GM19240 (cell line): ENCODE measurements at regions not wholly inside any gene's neighbourhood (a gene's known extent, or its start where the extent isn't known, plus 50 kb on each side); places are given as distances from the start of the nearest gene placed in this dataset.
A peak's percentile ranks its signal among the peaks of the same experiment; 100 is the strongest.

Experiments used
- DNase-seq: peaks from one replicate; pipeline ENCODE4 v3.0.0; 2011; ENCODE audit warnings: low spot score; ENCODE audit not compliant: insufficient read length

DNA sequence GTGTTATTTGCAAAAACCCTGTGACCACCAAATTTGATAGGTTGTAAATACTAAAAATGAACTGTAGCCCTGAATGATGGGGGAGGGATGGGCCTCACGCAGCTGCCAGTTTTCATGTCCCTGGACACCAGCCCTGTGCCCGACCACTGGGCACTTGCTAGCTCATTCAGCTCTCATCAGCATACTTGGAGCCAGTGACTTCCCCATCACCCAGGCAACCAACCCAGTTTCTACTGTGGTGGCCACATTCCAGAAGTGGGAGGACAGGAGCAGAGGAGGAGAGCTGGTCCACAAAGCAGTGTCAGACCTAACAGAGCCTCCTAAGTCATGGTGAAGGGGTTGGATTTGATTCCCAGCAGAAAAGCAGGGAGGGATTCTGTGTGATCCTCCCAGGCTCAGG, 128.2 kb downstream of the CPEB2 start:
- no peak for DNase-seq

DNA sequence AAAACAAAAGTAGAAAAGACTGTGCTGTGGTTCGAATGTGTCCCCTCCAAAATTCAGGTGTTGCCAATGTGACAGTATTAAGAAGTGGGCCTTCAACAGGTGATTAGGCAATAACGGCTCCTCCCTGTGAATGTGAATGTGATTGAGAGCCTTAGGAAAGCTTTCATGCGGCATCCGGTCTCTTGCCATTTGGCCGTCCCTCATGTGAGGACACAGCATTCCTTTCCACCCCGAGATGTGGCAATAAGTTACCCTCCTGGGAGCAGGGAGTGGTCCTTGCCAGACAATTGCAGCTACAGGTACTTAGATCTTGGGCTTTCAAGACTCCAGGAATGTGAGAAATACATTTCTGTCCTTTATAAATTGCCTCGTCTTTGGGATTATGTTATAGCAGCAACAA, 129.3 kb downstream of the CPEB2 start:
- no peak for DNase-seq

DNA sequence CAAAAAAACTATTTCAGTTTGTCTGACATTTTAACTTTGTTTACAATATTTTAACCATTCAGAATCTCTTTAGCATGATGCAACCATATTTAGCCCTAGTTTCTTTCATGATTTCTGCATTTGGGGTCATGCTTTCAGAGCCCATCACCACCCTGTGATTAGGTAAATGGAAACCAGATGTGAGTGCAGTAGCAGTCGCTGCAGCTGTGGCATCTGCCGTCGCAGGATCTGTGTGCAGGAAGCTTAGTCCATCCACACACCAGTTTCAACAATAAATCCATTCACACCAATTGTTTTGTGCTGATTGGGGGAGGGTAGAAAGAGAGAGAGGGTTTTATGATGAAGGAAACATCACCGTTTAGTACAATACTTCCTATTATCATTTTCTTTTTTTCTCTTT, 130.5 kb downstream of the CPEB2 start:
- no peak for DNase-seq

DNA sequence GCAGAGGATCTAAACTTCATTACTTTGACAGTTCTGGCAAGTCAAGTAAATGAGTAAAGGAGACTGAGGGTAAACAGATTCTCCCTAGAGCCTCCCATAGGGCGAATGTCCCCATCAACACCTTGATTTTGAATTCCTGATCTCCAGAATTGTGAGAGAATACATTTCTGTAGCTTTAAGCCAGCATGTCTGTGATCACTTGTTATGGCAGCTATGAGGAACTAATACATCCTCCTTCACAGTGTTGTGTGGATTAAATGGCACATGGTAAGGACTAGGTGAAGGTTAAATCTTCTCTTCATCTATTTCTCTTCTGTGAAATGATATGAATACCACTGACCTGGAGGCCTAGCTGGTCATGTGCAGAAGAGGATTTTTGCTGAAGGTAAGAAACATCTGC, 137.3 kb downstream of the CPEB2 start:
- DNase-seq, result no peak

DNA sequence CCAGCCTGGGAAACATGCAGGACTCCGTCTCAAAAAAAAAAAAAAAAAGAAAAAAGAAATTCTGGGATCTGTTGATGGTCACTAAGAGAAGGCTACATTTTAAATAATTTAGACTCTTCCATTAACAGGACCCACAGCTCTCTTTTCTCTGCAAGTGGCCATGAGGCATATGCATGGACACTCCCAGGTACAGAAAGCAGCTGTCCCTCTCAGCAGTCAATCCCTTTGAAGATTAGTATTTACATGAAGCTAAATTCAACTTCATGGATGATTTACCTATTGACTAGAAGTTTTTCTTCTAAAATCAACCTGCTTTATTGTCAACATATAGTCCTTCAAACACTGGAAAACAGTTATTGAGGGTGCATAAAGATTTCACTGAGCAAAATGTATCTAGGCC, 139.9 kb downstream of the CPEB2 start:
- no peak for DNase-seq

DNA sequence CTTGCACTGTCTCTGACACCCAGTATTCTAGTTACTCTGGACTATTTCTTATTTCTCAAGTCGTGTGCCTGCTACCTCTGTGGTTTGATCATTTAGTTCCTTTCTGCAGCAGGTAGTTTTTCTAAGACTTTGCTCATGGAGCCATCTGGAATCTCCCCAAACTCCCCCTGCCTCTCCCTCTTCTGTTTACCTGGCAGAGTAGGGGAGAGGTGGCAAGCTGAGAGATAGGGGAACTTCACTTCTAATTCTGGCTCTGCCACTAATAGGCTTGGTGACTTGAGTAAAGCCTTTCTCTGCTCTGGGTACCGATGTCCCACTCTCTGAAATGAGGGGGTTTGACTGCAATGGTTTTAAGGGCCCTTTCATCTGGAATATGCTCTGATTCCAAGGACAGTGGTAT, 141.3 kb downstream of the CPEB2 start:
- no peak for DNase-seq

DNA sequence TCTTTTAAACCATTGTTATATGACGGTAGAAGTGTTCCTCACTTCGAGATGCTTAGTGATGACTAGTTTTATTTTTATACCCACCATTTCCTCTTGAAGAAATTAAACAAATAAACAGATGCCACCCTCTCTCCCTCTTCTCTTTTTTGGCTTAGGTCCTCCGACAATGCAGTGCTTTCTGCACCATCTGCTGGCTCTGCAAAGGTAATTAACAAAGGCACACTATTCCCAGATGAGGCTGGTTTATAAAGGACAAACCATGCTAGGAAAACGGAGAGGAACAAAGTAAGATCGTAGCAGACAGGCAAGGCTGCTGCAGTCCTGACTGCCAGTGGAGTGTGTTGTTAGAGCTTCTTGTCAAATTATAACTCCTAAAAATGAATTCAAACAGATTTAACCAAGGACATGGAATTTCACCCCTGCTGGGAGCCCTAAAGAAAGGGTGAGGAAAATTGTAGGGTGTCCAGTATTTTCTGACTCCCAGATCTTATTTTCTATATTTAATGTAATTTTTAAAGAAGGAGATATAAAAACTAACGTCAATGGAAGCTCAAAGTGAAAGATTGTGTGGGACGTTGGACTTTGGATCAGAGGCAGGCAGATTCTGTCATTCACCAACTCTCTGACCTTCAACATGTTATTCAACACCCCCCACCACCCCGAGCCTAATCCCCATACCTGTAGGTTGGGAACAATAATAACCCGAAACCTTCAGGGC, 142.1 kb downstream of the CPEB2 start:
- DNase-seq, result no peak

DNA sequence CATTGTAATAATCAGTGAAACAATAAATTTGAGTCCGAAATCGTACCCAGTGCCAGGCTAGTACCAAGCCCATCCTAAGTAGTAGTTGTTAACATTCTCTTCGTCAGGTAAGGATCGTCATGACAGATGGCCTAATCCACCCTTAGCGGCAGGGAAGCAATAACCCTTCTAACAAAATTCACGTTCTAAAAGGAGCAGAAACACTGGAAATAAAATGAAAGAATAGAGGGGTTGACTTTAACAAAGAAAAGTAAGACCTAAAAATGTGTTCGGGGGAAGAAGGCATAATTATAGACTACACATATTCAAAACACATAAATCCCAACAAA, 142.7 kb downstream of the CPEB2 start:
- no peak for DNase-seq

DNA sequence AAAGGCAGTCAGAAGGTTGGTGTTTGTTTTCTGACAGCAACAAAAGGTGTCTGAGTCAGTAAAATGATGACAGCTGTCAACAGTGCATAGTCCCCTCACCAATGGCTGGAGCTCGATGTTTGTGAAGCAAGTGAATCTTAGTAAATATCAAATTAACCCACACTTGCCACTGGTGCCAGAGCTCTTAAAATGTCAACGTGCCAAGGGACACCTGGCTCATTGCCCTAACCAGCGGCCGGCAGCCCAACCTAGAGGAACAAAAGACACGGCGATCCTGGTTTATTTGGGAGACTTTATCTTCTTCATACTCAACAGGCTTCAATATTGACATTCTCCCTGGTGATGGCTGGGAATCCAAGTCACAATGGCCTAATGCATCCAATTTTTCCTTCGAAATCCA, 143.4 kb downstream of the CPEB2 start:
- DNase-seq, result no peak

DNA sequence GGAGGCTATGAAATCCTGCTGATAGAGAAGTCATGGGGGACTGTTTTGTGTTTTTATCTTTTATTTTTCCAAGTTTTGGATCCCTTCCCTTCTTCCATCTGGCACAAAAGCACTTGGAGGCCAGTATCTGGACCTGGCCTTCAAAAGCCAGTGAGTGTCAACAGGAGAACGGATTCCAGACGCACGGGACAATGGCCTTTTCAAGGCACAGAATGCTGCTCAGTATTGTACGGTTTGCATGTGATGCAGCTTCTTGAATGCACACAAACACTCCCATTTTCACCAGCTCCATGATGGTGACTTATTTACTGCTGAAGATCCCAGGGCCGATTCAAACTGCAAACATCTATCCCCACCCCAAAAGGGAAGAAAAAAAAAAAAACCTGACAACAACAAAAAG, 145.4 kb downstream of the CPEB2 start:
- no peak for DNase-seq

DNA sequence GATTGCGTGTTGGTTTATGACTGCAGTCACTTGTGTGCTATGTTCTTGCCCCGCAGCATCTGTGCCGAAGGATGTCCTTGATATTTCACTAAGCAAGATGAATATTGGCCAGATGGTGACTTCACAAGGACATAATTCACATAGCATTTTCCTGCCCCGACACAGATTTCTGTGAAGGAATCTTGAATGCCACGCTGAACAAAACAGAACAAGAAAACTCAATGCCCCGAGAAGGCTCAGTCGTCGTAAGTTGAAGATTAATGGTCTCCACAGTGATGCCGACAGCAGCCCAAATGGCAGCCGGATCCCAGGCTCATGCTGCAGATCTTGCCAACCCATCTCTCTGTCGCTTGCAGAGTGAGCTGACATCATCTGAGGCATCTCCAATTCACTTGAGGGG, 145.9 kb downstream of the CPEB2 start:
- DNase-seq, result no peak

DNA sequence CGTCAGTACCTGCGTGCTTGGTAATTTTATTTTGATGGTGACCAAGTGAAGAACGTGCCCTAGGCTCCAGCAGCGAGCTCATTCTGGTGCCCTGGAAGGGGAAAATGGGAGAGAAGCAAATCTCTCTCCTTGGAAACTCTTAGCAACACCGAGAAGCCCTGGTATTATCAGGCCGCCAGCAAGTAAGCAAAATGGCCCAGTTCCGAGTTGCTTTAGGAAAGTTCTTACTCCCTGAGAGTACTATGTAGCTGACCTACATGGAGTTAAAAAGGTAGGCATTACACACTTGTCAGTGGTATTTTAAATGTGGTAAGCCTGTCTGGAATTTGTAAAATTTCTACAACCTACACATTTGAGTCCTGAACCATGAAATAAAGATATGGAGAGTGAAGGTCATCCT, 146.4 kb downstream of the CPEB2 start:
- DNase-seq, result no peak

DNA sequence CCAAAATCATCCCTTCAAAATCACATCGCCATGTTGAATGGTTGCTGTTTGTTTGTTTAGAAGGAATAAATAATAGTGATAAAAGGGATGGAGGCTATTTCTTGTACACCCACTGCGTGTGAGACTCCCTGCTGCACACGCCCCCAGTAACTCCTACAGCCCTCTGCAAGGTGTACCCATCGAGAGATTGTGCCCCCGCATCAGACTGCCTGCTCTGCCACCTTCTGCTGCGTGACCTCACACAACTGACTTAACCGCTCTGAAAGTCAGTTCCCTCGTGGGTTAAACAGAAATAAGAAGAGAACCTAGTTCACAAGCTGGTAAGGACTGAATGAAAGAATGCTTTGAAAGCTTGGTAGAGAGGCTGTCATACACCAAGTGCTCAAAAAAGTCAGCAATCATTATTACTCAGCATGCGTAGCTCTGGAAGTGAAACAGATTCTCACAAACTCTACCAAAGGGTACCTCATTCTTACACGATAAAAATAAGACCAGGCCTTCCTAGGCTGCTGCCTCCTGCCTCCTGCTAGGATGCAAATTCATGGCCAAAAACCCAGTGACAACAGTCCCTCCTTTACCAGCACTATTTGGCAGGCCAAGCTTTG, 147.1 kb downstream of the CPEB2 start:
- DNase-seq, result no peak

DNA sequence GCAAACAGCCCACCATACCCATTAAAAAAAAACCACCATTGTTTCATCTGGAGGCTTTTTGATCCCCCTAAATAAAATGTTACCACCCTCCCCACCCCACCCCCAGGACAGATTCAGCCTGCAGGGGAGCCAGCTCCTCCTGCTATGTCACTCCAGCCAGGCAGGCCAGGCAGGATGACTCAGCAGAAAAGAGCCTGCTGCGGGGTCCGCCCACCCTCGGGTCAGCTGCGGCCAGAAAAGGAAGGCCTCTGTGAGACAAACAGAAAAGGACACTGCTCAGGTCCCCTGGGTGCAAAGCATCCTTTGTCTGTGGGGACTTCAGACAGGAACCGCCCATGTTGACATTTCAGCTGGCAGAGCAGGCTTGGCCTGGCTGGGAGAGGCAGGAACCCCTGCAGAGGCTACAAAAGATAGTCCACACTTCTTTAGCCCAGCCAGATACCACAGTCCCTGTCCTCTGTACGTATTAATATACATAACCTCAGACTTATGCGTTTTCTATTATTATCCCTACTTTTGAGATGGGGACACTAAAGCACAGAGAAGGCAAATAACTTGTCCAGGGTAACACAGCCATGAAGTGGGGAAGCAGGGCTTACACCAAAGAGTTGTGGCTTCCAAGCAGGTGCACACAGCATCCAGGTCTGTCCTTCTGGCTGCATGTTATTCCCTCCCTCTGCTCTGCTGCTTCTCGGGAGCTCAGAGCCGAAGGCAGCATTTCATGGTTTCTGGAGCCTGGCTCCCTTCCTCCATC, 147.7 kb downstream of the CPEB2 start:
- DNase-seq, result peak; percentile 14

DNA sequence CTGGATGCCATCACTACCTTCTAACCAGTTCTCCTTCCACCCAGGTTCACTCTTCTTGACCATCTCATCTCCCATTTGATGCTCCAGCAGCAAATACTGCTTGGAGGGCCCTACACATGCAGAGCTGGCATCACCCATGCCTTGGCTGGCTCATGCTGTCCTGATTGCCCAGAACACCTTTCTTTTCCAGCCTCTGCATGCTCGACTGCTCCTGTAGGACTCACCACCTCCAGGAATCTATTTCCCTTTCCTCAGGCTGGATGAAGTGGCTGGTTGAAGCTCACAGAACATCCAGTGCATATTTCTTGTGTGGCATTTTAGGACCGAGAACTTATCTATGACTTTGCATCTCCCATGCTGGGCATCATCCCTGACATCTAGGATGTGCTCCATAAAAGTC, 148.3 kb downstream of the CPEB2 start:
- no peak for DNase-seq

DNA sequence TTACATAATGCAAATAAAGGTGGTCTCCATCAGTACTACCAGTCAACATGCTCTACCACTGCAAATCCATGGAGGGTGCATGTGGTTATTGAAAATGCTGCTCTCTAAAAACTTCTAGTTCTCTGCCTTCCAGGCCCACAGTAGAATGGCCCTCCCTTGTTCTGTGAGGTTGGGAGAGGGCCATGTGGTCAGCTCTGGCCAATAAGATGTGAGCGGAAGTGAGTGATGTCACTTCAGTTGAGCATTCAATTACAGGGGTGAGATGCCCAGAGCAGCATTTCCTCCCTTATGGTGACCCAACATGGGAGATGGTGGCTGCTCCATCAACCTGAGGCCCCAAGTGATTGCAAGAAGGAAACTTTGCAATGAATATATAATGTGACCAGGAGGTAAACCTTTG, 148.8 kb downstream of the CPEB2 start:
- no peak for DNase-seq

DNA sequence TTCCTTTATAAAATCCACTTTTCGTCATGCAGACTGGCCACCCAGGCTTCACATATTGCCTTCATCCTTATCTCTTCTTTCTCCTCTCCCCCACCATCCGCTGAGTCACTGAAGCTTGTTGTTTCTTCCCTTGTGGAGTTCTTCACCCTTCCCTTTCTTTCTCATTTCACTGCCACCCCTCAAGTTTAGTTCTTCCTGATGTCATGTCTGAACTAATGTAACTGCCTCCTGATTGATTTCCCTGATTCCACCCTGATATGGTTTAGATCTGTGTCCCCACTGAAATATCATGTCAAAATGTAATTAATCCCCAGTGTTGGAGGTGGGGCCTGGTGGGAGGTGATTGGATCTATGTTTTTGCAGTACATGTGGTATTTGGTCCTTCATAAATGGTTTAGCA, 151.4 kb downstream of the CPEB2 start:
- DNase-seq, result no peak

DNA sequence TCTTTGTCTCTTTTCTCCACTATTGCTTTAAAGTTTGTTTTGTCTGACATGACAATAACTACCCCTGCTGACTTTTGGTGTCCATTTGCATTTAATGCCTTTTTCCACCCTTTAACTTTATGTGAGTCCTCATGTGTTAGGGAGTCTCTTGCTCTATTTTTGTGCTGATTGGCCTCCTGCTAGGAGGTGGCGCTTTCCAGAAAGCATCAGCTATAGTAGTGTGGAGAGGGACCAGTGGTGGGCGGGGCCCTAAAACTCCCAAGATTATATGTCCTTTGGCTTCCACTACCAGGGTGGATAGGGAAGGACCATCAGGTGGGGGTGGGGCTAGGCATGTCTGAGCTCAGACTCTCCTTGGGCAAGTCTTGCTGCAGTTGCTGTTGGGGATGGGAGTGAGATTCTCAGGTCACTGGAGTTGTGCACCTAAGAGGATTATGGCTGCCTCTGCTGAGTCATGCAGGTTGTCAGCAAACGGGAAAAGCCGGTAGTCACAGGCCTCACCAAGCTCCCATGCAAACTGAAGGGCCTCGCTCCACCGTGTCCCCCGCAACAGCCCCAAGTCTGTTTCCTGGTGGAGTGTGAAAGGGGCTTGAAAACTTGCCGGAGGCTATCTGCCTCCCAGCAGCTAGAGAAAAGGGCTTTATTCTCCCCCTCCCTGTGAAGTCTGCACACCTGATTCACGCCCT, 156.3 kb downstream of the CPEB2 start:
- DNase-seq, result no peak

DNA sequence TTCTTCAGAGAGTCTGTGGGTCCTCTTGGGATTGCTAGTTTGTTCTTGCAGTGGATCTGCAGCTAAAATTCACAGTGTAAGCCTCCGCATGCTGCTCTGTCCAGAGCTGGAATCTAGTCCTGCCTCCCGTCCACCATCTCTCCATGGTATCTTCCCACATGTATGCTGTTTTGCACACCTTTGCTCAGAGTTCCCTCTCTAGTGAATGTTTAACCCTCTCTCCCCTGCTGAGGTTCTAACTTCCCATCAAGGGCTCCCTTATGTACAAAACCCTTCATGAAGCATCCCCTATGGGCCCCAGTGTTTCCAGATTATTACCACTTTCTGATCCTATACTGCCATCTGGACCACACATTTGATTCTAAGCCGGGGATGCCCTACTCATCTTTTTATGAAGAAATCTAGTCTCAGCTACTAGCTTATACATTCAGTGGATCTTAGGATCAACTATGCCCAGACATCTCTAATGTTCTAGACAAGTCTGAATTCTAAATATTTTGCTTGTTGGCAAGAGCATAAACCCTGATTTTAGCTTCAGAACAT, 157.3 kb downstream of the CPEB2 start:
- DNase-seq, result no peak

DNA sequence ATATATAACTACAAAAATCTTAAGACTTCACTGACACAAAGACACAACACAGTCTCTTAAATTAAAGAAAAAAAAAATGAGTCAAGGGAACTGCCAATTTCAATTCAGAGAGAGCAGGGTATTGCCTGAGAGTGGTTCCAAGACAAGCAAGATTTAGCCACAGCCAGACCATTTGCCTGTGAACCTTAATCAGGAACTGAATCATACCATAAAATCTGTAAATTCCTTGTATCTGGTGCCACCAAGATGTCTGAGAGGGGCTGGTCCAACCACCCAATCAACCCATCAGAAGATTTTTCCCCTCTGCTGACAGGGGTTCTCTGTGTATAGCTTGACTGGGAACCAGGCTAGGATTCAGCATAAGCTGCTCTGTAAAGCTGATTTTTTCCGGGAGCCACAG, 159.2 kb downstream of the CPEB2 start:
- DNase-seq, result no peak

DNA sequence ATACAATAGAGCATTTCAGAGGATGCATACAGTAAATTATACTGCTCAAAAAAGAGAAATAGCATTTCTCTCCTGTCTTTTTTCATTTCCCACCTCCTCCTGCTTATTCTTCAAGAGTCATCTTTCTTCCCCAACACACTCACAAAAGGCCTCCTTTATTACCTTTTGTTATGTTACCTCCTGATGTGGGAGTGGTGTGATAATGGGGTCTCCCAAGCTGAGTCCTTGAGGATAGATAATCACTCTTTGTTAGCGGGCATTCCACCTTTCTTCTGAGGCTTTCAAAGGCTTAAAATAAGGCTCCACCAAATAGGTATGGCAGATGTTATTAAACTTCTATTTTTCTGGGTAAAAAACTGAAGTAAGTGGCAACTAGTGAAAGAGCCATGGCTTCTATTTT, 159.8 kb downstream of the CPEB2 start:
- DNase-seq, result no peak
